HG03521 (cell line): ENCODE measurements at regions not wholly inside any gene's neighbourhood (a gene's known extent, or its start where the extent isn't known, plus 50 kb on each side); places are given as distances from the start of the nearest gene placed in this dataset.

Source experiments
- ATAC-seq: cut with Tn5 transposase; IDR thresholded peaks from one replicate; pipeline ENCODE4 v1.9.1; 2021; ENCODE audit warnings: mild to moderate bottlenecking, moderate library complexity; ENCODE audit not compliant: unreplicated experiment

DNA sequence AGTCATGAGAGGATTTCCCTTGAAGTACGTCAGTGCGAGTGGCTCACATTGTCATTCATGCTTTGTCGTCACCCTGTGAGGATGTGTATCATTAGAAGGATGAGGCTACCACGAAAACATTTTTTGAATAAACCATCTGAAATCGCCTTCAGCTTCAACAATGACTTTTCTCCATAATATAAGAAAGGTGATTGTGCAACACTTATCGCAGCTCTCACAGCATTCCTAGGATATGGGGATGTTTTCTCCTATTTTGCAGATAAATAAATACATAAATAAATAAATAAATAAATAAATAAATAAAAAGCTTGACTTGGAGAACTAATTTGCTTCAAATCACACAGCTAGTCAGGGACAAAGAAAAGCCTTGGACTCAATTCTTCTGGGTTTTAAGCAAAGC lies 326.5 kb downstream of the FOXA2 start:
- no peak for ATAC-seq

DNA sequence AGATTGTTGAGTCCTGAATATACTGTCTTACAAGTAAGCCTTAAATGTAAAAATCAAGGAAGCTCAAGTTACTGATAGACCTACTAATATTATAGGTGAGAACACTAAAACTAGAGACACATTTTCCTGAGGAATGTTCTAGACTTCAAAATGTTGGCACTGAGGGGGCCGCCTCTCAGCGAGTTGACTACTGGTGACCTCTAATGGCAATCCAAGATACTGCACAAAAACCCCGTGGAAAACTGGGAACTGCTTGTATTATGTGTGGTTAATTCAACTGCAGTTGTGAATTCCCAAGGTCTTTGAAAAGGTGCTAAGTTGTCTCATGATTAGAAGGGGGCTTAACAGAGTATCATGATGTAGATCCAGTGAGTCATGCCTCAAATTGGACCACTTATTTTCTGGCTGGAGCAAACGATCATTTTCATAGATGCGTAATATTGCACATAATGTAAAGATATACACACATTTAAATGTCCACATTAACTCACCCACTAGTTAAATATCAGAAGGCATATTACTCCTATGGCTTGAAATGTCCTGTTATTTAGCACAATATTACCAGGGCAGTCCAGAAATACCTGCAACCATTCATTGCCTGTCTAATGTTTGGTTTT lies 336.2 kb downstream of the FOXA2 start:
- ATAC-seq = no peak

DNA sequence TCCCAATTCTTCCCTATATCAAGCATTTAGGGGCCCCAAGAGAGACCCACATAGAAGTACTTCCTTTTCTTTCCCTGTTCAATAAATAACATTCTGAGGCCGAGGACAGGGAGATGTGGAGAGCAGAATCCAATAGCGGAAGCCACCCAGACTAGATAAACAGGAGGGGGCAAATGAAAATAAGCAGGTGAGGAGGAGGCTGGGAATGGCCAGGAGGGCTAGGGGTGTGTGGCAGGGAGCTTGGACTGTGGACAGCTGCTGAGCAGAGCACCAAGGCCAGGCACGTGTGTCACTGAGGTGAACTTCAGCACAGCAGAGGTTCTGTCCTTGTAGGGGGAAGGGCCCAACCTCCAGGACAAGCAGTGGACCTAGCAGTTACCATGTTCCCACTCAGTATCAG lies 339.2 kb downstream of the FOXA2 start:
- no peak for ATAC-seq

DNA sequence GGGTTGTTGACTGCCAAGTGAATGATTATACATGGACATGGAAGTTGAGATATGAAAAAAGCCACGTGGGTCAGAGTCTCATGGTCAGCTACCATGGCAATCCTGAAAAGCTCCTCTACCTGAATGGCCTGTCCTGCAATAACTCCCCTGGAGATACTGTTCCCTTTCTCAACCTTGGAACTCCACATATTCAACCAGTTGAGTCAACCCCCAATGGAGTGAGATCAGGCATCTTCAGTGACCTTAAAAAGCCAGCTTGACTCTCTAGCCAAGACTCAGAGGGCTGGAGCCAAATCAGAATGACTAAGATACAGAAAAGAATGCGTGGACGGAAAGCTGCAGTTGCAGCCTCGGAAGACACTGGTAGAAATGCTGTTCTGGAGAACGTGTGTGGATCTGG lies 341.3 kb downstream of the FOXA2 start:
- ATAC-seq = no peak

DNA sequence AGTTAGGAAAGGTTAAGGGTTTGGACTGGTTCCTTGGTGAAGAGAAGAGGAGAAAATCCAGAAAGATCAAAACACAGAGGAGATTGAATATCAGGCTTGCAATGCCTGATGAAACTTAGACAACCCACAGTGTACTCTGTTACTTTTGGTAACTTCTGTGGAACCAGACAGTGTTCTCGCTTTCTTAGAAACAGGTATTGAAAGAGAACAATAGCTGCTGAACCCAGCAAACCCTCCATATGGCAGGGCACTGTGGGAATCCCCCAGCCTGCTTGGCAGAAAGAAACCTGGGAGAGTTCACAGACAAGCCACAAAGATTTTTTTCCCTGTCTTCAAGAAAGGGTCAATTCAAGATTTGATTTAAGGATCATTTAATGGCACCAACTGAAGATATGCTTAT lies 342.8 kb downstream of the FOXA2 start:
- ATAC-seq = no peak

DNA sequence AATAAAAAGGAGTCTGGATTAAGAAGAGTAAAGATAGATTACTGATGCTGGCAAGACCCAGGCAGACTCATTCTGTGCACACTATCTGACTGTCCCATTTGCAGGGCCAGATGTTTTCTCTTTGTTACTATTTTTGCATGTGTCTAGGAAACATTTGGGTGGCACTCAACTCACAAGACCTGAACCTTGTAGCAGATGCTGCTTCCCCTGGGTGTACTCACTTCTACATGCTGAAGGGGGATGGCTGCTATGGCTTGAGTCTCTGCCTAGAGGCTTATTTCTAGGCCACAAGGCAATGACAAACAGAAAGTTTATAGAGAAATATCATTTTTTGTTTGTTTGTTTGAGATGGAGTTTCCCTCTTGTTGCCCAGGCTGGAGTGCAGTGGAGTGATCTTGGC lies 351.4 kb downstream of the FOXA2 start:
- ATAC-seq = no peak

DNA sequence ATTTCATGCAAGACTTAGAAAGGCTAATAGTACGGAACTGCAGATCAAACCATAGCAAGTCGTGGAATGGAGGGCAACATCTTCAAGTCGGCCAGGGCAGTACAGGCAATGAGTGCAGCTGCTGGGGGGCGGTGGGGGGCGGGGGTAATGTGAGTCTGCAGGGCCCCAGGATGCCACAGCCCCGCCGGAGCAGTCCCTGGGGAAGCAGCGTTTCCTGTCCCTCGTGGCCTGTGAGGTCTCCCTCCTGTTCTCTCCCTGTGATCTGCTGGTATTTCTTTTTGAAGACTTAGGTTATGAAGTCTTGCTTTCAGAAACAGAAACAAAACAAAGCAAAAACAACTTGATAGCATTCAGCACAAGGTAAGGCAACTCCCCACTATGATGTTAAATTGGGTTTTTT lies 351.9 kb downstream of the FOXA2 start:
- ATAC-seq = no peak

DNA sequence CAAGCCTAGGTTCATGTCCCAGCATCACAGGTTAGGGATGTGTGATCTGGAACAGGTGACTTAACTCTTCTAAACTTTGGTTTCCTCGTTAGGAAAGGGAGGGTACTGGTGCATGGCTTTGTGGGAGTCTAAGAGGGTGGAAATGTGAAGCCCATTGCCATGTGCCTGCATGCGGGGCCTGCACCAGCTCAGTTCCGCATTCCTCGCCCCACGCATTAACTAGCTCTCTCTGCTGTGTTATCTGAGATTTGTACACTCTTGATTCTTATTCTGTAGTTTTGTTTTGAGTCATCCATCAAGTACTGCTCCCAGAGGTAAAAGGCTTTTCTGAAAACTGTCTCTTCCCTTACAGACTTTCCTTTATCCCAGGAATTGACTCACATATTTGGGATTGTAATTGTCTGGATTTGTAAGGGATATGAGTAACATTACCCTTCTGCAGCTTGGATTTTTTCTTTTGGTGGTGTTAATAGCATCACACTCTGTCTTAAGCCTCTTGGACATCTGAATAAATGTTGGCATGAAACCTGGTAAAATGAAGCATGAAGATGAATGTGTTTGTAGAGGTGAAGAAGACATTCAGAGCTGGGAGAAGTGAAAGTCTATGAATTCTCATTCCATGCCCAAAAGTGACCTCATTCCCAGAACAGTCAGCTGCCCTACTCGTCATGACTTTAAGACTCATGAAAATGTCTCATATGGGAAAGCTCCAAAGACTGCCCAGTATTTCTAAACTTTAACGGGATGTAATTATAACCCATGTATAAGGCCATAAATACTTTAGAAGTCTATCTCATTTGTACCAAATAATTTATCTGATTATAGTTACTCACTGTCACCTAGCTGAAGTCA lies 357.3 kb downstream of the FOXA2 start:
- ATAC-seq = no peak

DNA sequence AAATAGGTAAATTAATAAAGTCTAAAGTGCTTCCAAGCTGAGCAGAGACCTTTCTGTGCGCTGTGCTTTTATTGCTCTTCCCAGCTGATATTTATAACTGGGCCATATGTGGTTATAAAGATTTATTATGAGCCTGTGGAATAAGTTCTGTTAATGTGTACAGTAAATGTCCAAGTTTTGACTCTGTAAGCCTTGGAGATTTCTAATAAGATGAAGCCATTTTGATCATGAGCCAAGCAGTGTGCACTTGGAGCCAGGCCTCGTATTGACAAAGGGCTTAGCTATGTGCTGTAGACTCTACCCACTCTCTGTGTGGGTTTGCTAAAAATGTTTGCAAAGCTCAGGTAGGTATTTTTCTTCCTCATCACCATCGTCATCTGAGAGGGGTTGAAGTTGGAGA lies 361.1 kb downstream of the FOXA2 start:
- no peak for ATAC-seq

DNA sequence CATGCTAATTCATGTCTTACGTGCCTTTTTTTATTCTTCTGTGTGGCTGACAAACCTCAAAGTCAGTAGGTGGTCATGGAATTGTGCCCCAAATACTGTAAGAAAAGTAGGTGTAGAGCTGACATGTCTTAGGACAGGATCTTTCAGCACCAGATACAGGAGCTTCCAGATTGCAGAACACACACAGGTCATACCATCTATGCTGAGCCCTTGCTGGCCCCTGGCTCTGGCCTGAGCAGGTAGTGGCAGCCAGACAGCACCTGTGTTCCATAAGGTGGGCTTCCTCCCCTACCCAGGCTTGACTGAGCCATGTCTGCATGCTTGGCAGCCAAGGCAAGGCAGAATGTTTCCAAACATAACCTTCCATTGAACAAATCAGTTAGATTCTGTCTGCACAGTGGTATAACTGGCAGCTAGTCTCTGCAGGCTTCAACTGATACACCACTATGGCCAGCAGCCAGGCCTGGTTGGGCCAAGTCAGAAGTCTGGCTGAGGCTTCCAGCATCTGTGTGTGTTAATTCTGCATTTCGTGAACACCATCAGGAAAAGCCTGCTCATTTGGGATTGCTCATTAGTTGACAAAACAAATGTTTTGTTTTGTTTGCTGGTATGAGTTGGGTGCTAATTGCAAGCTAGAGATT lies 366.5 kb downstream of the FOXA2 start:
- ATAC-seq = no peak

DNA sequence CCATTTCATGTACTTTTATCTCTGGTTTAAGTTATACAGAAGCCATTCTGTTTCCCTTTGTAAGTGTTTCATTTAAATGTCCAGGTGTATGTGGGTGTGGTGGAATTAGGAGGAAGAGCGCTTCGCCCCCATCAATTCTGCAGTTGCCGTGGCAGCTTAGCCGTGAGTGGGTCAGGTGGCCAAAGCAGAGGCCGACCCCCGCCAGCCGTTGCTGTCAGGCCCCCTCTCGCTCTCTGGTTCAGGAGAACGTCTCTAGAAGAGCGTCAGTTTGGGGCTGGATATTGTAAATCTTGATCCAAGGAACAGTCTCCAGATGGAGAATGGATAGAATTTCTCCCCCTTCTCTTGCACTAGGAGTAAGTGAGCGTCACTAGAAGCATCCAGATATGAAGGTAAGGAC lies 367.4 kb downstream of the FOXA2 start:
- no peak for ATAC-seq

DNA sequence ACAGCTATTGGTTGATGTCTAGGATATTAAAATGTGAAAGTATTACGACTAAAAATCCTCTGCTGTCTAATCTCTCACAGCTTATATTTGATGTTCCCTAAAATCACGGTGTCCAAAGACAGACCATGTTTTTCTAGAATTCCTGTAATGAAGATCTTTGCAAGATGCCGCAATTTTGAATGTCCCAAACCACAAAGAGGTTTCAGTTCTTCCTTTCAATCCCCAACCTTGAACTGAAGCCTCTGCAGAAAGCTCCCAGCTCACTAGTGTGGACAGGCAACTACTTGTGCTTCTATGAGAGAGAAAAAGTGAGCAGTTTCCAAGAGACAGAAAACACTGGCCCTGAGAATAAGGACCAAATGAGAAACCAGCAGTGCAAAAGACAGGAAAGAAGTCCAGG lies 370.1 kb downstream of the FOXA2 start:
- no peak for ATAC-seq

DNA sequence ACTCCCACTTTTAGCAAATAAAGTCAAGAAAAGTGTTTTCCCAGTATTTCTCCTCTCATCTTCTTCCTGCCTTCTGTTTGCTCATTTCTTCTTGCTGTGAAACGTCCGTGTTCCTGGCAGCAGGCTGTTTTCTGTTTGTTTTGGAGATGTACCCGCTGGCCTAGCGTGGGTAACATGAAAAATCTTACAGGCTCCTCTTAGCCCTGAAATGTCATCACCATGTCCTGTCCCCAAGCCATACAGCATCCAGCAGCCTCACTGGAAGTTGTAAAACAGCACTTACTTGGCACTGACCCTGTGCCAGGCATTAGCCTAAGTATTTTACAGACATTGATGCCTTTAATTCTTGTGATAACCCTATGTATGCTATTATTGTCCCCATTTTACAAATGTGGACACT lies 371.1 kb downstream of the FOXA2 start:
- ATAC-seq = no peak

DNA sequence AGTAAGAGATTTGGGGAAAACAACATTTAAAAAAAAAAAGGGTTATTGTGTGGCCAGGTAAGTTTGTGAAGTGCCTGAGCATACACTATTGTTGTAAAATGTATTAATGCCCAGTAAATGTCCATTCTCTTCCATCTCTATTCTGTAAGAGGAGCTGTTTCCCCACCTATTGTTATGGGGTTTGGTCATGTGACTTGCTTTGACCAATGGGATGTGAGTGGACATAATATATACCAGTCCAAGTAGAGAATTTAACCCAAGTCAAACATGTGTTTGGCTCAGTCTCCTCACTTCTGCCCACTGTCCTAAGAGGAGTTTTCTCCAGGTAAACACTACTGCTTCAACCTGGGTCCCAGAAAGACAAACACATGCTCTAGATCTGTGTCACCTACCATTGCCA lies 377.1 kb downstream of the FOXA2 start:
- no peak for ATAC-seq

DNA sequence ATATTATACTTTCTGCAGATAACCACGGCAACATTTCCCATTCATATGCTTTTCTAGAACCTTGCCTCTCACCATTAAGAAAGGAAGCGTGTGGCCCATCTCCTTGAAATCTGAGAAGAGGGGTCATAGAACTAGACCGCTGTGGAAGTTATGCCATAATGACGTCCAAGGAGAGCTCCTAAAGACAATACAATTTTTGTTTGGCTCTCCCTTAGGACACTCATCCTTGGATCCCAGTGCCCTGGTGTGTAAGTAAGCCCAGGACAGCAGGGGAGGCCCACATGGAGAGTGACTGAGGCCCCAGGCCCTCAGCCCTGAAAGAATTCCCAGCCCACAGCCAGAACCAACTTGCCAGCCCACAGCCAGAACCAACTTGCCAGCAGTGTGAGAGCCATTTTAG lies 379.6 kb downstream of the FOXA2 start:
- no peak for ATAC-seq

DNA sequence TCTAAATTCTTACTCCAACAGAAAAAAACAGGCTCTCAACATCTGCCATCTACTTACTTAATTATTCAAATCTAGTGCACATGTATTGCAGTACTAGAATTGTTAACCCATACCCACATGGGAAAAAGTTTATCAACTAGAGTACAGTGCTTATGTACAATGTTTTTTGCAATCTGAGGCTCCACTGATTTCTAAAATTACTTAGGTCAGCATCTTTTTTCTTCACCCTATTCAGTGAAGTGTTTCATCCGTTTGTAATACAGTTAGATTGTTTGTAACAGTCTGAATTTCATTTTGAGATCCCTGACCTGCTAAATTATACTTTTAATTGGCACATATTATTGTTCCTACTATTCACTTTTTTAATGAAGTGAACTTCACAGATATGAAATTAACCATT lies 402.2 kb downstream of the FOXA2 start:
- ATAC-seq = no peak

DNA sequence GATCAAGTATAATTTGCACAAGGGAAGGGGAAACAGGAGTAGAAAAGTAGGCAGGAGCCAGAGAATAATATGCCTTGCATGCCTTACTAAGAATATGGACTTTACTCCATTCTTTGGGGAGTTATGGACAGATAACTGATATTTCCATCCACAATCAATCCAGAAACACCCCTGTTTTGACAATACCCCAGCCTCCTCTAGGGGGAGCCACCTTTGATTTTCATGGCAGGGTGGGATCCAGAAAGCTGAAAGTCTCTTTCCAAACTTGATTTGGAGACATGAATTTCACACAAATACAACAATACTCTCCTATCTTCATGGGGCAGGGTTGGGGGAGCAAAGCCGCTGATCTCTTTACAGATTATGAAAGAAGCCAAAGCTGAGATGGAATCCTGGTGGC lies 404.1 kb downstream of the FOXA2 start:
- ATAC-seq = no peak

DNA sequence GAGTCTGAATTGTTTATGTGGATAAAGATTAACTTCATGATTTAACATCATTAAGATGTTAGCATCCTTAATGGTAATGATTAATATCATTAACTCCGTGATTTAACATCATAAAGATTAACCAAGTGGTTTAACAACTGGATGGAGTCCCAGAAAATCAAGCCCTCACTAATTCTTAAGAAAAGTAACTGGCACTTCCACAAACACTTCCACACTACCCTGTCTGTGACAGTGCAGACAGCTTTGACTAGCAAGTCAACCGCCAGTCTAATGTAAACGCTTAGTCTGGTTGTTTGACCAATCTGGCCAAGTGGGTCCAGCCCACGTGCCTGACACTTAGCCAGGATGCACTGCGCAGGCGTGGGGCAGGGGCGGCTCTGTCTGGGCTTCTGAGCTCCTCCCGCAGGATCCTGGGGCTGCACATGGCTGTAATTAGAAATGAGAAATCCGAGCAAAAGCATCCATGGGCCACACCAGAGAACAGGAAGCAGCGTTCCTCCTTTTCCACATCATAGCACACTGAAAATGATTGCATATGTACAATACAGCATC lies 424.2 kb downstream of the FOXA2 start:
- ATAC-seq = no peak

DNA sequence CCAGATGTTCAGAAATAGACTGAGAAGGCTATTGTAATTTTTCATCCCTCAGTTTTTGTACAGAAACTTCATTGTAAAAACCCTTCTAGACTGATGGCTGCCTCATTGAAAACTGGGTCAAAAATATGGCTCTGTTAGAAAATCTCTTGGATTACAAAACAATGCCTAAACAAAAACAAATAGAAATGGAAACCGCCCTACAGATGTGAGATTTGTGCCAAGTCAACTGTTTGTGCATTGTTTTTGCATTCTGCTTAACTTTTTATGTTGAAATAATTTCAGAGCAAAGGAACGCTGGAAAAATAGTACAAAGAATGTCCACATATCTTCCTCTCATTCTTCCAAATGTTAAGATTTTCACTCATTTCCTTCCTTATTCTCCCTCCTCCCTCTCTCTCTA lies 425.1 kb downstream of the FOXA2 start:
- ATAC-seq = no peak

DNA sequence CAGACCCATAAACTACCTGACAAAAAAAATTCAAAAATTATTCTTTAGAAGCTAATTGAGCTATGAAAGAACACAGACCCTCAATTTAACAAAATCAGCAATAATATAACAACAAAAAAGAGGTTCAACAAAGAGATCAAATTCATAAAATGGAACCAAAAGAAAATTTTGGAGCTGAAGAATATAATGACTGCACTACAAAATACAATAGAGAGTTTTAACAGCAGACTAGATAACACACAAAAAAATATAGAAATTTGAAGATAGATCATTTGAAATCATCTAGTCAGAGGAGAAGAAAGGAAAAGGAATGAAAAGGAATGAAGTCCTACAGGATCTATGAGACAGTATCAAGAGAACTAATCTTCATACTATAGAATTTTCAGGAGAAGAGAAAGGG lies 422.1 kb downstream of the PAX1 start:
- no peak for ATAC-seq

DNA sequence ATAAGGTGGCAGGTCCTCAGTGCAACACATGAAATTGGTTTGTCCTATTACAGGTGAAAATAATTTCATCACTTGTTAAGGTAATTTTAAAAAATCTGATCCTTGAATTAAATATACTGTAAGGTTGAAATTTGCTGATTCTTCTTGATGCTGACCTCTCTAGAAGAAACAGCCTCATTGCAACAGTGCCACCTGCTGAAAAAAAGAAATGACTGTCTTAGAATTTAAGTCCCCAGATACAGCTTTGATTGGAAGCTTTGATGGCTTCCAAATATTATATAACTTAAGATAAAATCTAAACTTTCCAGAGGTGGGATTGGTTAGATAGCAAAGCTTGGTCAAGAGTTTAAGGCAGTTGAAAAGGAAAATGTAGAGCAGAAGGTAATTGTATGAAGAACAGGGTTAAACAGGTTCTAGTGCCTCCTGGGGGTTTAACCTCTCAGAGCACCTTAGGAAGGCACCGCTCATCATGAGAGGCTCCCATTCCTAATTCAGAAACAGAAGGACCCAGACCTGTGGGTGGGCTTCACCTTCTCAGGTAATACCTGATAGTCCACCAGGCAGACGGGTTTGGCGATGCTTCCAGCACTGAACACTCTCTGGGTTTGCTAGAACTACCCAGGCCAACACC lies 401.0 kb downstream of the PAX1 start:
- ATAC-seq = no peak

DNA sequence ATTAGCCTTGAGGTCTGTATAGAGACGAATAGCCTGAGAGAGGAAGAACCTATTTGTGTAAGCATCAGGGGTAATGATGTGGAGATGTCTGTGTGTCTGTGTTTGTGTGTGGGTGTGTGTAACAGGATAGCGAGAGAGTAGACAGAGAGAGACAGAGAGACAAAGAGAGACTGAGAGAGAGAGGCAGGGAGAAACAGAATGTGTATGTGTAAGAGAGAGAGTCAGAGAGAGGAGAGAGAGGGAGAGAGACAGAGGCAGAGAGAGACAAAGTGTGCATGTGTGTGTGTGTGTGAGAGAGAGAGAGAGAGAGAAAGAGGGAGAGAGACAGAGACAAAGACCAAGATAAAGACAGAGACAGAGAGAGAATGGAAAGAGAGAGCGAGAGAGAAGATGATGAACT lies 396.1 kb downstream of the PAX1 start:
- no peak for ATAC-seq
